ENCODE measurements at regions not wholly inside any gene's neighbourhood (a gene's known extent, or its start where the extent isn't known, plus 50 kb on each side); places are given as distances from the start of the nearest gene placed in this dataset.
"Not testable (repeated sequence)": the region's sequence is repeated elsewhere in the genome, so short reads cannot be mapped to it uniquely, and the experiment has no call there.

GRCh38 chr17:20681746-20682722, 102.5 kb downstream of the CDRT15L2 start:
- not testable (repeated sequence) for DNase-seq (ENCODE audit: low spot score)

- DNase-seq (ENCODE audit: low spot score), result not testable (repeated sequence)
Observed at GRCh38 chr17:20683651-20684229, 104.2 kb downstream of the CDRT15L2 start.

GRCh38 chr17:20684975-20685374, 105.5 kb downstream of the CDRT15L2 start:
- not testable (repeated sequence) for DNase-seq (ENCODE audit: low spot score)

GRCh38 chr17:20687584-20687983, 108.1 kb downstream of the CDRT15L2 start:
- DNase-seq (ENCODE audit: low spot score), result not testable (repeated sequence)

GRCh38 chr17:20689170-20689749, 109.7 kb downstream of the CDRT15L2 start:
- not testable (repeated sequence) for DNase-seq (ENCODE audit: low spot score)

GRCh38 chr17:20692706-20693105, 113.2 kb downstream of the CDRT15L2 start:
- not testable (repeated sequence) for DNase-seq (ENCODE audit: low spot score)

GRCh38 chr17:20695871-20696270, 116.3 kb downstream of the CDRT15L2 start:
- DNase-seq (ENCODE audit: low spot score), result not testable (repeated sequence)

GRCh38 chr17:20698463-20699206, 119.1 kb downstream of the CDRT15L2 start:
- peak; percentile 18 for DNase-seq (ENCODE audit: low spot score)

GRCh38 chr17:20700528-20700927, 121.0 kb downstream of the CDRT15L2 start:
- DNase-seq (ENCODE audit: low spot score), result not testable (repeated sequence)

- not testable (repeated sequence) for DNase-seq (ENCODE audit: low spot score)
Observed at GRCh38 chr17:20701366-20701765, 121.8 kb downstream of the CDRT15L2 start.

GRCh38 chr17:20702692-20703091, 123.2 kb downstream of the CDRT15L2 start:
- no peak for DNase-seq (ENCODE audit: low spot score)

GRCh38 chr17:20703781-20704180, 124.3 kb downstream of the CDRT15L2 start:
- no peak for DNase-seq (ENCODE audit: low spot score)

- DNase-seq (ENCODE audit: low spot score), result not testable (repeated sequence)
Observed at GRCh38 chr17:20705186-20705585, 125.7 kb downstream of the CDRT15L2 start.

GRCh38 chr17:20706751-20707373, 127.3 kb downstream of the CDRT15L2 start:
- no peak for DNase-seq (ENCODE audit: low spot score)

- not testable (repeated sequence) for DNase-seq (ENCODE audit: low spot score)
Observed at GRCh38 chr17:20708821-20709220, 129.3 kb downstream of the CDRT15L2 start.

GRCh38 chr17:20716481-20716880, 137.0 kb downstream of the CDRT15L2 start:
- not testable (repeated sequence) for DNase-seq (ENCODE audit: low spot score)

GRCh38 chr17:20721171-20721570, 141.6 kb downstream of the CDRT15L2 start:
- DNase-seq (ENCODE audit: low spot score), result no peak

GRCh38 chr17:20724391-20724790, 144.9 kb downstream of the CDRT15L2 start:
- DNase-seq (ENCODE audit: low spot score), result not testable (repeated sequence)

GRCh38 chr17:20727201-20727600, 147.7 kb downstream of the CDRT15L2 start:
- not testable (repeated sequence) for DNase-seq (ENCODE audit: low spot score)

GRCh38 chr17:20728181-20728580, 148.7 kb downstream of the CDRT15L2 start:
- DNase-seq (ENCODE audit: low spot score), result no peak

- DNase-seq (ENCODE audit: low spot score), result not testable (repeated sequence)
Observed at GRCh38 chr17:20731131-20731530, 151.6 kb downstream of the CDRT15L2 start.
